Coronary artery (tissue), 2 donors: ENCODE measurements at regions not wholly inside any gene's neighbourhood (a gene's known extent, or its start where the extent isn't known, plus 50 kb on each side); places are given as distances from the start of the nearest gene placed in this dataset.

Experiments used
- DNase-seq: peaks from one replicate; pipeline ENCODE4 v3.0.0-alpha.2; 2017; ENCODE audit warnings: low spot score
- H3K27ac ChIP-seq, 2 donors: fragments of 200-600 bp; sonication (generic); one replicate each; pipeline ENCODE4 v1.5.1; 2016 to 2019
- H3K4me3 ChIP-seq: fragments of 200-600 bp; sonication (generic); 2 replicates; pipeline ENCODE4 v1.5.1; 2016; ENCODE audit warnings: mild to moderate bottlenecking, moderate library complexity
- TF ChIP-seq, protein P1 (sequence below): fragments of 200-600 bp; sonication (generic); IDR thresholded peaks from one replicate; pipeline ENCODE4 v1.5.1; 2019; ENCODE audit warnings: antibody characterized with exemption

DNA sequence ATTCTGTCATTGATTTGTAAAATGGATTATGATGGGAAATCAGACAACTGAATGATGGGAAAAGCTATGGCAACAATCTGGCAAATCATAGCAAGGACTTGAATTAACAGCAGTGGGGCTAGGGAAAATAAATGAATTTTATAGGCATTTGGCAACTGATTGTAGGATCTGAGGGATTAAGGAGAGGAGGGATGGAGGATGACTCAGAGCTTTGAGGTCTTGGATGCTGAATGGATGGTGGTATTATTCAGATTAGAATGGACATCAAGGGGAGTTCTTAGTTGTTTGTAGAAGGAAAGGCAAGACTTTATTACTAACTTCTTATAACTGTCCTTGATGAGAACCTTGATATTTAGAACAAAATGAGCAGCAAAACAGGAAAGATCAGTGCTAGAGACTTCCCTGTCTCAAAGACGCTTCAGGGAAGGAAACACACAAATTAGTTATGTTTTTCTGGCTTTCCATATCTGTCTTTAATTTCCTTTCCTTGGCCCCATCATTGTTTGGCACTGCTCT, 51.4 kb upstream of the HHIP start:
- H3K4me3 ChIP-seq = no peak overlapping the region
- no peak overlapping the region for H3K27ac ChIP-seq
- TF ChIP-seq, protein P1, sequence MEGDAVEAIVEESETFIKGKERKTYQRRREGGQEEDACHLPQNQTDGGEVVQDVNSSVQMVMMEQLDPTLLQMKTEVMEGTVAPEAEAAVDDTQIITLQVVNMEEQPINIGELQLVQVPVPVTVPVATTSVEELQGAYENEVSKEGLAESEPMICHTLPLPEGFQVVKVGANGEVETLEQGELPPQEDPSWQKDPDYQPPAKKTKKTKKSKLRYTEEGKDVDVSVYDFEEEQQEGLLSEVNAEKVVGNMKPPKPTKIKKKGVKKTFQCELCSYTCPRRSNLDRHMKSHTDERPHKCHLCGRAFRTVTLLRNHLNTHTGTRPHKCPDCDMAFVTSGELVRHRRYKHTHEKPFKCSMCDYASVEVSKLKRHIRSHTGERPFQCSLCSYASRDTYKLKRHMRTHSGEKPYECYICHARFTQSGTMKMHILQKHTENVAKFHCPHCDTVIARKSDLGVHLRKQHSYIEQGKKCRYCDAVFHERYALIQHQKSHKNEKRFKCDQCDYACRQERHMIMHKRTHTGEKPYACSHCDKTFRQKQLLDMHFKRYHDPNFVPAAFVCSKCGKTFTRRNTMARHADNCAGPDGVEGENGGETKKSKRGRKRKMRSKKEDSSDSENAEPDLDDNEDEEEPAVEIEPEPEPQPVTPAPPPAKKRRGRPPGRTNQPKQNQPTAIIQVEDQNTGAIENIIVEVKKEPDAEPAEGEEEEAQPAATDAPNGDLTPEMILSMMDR = no peak
- no peak for DNase-seq

DNA sequence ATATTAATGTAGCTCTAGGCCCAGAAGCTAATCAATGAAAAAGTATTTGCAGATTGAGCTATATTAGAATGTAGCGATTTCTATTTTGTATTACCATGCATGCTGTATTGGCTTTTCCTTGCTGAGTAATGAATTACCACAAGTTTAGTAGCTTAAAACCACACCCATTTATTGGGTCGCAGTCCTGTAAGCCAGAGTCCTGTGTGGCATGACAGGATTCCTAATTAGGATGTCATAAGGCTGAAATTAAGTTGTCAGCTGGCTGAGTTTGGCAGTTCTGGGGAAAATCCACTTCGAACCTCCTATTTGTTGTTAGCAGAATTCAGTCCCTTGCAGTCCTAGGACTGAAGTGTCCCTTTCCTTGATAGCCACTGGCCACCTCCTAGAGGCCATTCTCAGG, 50.3 kb upstream of the HHIP start:
- TF ChIP-seq, protein P1 = no peak
- no peak overlapping the region for H3K4me3 ChIP-seq
- no peak overlapping the region for H3K27ac ChIP-seq
- DNase-seq = no peak
